NCI-H146 treated with DMSO at 0.1 percent for 48 hours (cell line): ENCODE measurements at regions not wholly inside any gene's neighbourhood (a gene's known extent, or its start where the extent isn't known, plus 50 kb on each side); places are given as distances from the start of the nearest gene placed in this dataset.

Experiments used
- DNase-seq: peaks from one replicate; lab custom pipeline; 2025; ENCODE audit not compliant: unreplicated experiment; lab: John Stamatoyannopoulos, UW

- DNase-seq: no peak
These were observed 1192.2 kb downstream of the UQCRFS1 start for GRCh38 chr19:28020619-28021258.

- DNase-seq: no peak
These were observed 1193.0 kb downstream of the UQCRFS1 start for GRCh38 chr19:28019901-28020300.

- DNase-seq: no peak
These were observed 1193.6 kb downstream of the UQCRFS1 start for GRCh38 chr19:28019371-28019770.

GRCh38 chr19:28018499-28018898 lies 1194.5 kb downstream of the UQCRFS1 start:
- DNase-seq: no peak

GRCh38 chr19:28014615-28015405 lies 1198.1 kb downstream of the UQCRFS1 start:
- no peak for DNase-seq

- no peak for DNase-seq
These were observed 1200.6 kb downstream of the UQCRFS1 start for GRCh38 chr19:28012361-28012760.

- DNase-seq: no peak
These were observed 1202.3 kb downstream of the UQCRFS1 start for GRCh38 chr19:28010656-28011055.

DNA sequence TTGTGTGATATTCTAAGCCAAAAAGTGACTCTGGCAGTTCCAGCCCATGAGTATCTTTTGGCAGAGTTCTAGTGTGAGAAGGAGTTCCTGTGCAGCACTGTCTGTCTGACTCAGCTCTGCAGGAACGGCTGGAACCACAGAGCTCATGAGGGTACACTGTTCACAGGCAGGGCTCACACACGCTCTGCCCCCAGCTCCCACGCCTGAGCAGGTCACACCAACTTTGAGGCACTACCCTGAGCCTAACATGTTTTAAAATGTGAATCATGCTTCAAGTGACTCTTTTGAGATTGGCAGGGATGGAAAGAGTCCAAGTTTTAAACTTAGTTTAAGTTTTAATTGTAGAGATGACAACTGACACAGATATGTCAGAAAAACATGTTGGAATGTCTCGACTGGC lies 1203.3 kb downstream of the UQCRFS1 start:
- no peak for DNase-seq

- DNase-seq: no peak
These were observed 1204.3 kb downstream of the UQCRFS1 start for GRCh38 chr19:28008695-28009094.

- DNase-seq: no peak
These were observed 1209.4 kb downstream of the UQCRFS1 start for GRCh38 chr19:28003543-28003942.

DNA sequence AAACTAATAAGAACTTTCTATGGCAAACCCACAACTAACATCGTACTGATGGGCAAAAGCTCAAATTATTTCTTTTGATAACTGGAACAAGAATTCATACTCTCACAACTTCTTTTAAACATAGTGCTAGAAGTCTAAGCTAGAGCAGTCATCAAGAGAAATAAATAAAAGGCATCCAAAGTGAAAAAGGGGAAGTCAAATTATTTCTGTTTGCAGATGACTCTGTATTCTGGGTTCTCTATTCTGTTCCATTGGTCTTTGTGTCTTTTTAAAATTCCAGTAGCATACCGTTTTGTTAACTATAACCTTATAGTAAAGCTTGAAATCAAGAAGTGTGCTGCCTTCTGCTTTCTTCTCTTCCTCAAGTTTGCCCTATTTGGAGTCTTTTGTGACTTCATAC lies 1215.9 kb downstream of the UQCRFS1 start:
- DNase-seq: no peak

DNA sequence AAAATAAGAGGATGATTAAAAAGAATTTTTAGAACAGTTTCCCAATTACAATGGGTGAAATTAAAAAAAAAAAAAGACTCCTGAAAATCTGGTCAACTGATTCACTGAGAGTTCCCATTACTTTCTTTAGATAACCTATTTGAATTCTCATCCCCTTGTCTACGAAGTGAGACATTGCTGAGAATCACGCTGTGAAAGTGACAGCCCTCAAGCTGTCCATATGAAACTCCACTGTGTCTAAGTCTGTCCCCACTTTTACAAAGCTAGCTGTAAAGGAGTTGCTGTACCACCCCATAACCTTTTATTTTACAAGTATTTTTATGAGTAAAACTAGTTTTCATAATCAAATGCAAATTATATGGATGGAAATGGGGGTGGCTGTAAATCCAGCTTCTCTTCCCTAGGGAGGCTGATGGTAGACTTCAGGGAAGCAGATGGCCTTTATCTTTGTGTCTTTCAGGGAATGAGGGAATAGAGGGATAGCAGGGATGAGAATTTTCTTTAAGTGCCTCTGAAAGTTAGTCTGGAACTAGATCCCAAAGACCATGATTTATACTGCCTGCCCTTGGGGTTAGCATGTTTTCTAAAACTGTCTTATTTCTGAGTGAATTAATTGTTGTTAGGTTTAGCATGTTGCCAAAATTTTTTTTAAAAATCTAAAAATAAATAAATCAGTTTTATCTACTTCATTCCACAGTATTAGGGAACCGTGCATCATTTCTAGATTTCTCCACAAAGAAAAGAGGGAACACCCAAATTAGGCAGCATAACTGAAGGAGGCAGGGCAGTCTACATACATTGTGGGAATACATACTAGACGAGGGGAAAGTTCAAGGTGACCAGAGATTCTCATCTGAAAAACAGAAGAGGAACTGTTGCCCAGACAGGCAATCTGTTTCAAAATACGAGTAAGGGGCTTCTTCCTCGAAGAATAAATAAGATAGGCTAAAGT lies 1219.1 kb downstream of the UQCRFS1 start:
- no peak for DNase-seq

GRCh38 chr19:27986299-27986698 lies 1226.7 kb downstream of the UQCRFS1 start:
- no peak for DNase-seq

GRCh38 chr19:27975419-27976005 lies 1237.4 kb downstream of the UQCRFS1 start:
- DNase-seq: no peak

GRCh38 chr19:27974082-27974513 lies 1238.9 kb downstream of the UQCRFS1 start:
- DNase-seq: no peak

GRCh38 chr19:27972291-27973040 lies 1240.5 kb downstream of the UQCRFS1 start:
- no peak for DNase-seq

DNA sequence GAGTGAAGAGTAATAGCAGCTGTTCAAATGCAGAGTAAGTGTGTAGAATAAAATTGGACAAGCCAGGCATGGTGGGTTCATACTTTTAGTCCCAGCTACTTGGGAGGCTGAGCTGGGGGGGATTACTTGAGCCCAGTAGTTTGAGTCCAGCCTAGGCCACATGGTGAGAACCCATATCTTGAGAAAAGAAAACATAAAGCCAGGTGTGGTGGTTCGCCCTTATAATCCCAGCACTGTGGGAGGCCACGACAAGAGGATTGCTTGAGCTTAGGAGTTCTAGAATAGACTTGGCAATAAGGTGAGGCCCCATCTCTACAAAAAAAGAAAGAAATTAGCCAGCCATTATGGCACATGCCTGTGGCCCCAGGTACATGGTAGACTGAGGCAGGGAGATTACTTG lies 1241.1 kb downstream of the UQCRFS1 start:
- DNase-seq: no peak

DNA sequence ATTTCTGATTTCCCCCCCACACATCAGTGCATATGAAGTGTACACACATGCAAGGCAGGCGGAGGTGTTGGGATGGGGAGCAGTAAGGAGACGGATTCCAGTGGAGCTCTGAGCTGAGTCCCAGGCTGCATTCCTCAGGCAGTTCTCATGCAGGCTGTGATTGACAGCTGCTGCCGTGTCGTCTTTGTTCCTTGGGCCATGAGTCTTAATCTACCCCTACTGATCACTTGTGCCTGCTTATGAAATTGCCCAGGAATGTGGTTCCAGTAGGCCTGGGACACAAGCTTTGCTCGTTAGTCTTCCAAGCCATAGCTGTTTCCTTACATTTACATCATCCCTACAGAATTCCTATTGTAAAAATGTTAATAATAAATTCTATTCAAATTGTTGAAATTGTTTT lies 1241.9 kb downstream of the UQCRFS1 start:
- DNase-seq: no peak

- no peak for DNase-seq
These were observed 1246.5 kb downstream of the UQCRFS1 start for GRCh38 chr19:27966390-27966816.

DNA sequence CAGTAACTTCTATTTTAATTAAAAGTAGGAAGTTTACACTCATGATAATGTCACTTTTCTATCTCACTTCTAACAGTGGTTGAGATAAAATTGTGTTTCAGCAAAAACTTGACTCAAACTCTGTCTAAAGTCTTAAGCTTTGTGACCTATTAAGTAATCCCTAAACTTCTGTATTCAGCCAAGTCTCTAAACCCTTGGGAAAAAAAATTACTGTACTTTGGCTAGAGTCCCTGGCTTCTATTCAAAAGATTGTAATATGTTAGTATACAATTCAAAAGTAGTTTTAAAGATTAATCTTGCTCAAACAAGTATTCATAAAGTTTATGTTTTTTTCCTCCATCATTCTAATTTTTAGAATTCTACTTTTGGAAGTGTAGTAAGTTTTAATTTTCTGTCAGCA lies 1248.8 kb downstream of the UQCRFS1 start:
- no peak for DNase-seq
